HG02840 (cell line): ENCODE measurements at regions not wholly inside any gene's neighbourhood (a gene's known extent, or its start where the extent isn't known, plus 50 kb on each side); places are given as distances from the start of the nearest gene placed in this dataset.
A peak's percentile ranks its signal among the peaks of the same experiment; 100 is the strongest.

Experiments
- ATAC-seq: cut with Tn5 transposase; IDR thresholded peaks from one replicate; pipeline ENCODE4 v1.9.1; 2021; ENCODE audit warnings: mild to moderate bottlenecking, moderate library complexity, moderate number of reproducible peaks; ENCODE audit not compliant: unreplicated experiment, low FRiP score

- ATAC-seq = no peak
Observed at GRCh38 chr6:163815796-163816195, 401.3 kb downstream of the QKI start.

- ATAC-seq = no peak
Observed at GRCh38 chr6:163814494-163815364, 400.2 kb downstream of the QKI start.

DNA sequence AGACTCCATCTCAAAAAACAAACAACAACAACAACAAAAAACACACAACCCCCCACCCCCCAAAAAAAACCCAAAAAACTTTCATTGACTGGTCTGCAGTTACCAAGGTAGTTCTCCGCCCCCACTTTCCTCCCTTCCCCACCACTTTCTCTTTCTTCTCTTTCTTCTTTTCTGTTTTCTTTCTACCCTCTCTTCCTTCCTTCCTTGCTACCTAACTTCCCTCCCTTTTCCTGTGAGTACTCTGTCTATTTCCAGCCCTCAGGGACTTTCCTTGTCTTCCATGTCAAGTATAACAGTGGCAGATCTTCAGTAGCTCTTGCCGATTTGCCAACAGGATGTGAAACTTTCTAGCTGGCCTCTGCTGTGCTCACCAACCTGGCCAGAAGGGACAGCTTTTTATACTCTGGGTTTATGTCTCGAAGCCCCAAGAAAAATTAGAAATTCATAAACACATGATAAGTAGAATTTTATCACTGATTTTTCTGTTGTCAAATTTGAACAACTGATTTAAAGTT, 399.5 kb downstream of the QKI start:
- ATAC-seq = no peak

- no peak for ATAC-seq
Observed at GRCh38 chr6:163811317-163811716, 396.8 kb downstream of the QKI start.

GRCh38 chr6:163809364-163809763, 394.8 kb downstream of the QKI start:
- ATAC-seq = no peak

GRCh38 chr6:163808871-163809270, 394.4 kb downstream of the QKI start:
- ATAC-seq = no peak

- no peak for ATAC-seq
Observed at GRCh38 chr6:163808231-163808630, 393.7 kb downstream of the QKI start.

DNA sequence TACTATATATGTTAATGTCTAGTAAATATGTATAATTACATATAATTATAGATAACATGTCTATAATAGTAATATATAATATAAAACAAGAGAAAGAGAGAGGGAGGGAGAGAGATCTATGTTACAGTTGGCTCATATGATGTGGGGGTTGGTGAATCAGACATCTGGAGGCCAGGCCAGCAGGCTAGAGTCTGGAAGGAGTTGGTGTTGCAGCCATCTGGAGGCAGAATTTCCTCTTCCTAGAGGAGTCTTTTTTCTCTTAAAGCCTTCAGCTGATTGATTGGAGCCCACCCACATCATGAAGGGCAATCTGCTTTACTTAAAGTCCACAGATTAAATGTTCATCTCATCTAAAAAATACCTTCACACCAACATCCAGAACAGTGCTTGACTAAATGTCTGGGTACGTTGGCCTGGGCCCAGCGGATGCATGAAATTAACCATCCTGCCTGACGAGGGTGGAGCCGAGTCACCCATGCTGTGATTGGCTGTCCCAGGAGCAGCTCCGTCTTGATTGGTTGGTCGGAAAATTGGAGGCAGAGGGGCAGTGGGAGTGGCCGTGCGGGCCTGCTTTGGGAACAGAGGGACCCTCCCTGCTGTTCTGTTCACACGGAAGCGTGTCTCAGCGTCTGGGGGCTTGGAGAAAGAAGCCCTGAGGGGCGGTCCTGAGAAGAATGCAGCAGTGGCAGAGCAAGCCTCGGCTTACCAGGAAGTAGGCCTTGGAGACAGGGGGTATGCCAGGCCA, 392.4 kb downstream of the QKI start:
- no peak for ATAC-seq

DNA sequence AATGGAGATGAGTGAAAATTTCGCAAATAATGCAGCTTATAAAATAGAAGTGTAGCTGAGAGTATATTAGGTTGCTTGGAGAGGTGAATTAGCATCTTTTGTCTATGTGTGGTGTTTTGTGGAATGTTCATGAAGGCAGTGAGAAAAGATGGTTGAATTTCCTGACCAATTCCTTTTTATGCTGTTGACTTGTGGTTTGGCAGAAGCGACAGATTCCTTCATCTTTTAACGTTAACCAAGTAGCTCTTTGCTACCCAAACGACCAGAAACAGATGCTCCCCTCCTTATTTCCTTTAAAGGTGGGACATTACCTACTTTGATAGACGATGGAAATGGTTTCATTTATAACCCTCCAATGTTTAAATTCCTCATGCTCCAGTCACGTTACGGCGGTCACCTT, 390.5 kb downstream of the QKI start:
- ATAC-seq = no peak

DNA sequence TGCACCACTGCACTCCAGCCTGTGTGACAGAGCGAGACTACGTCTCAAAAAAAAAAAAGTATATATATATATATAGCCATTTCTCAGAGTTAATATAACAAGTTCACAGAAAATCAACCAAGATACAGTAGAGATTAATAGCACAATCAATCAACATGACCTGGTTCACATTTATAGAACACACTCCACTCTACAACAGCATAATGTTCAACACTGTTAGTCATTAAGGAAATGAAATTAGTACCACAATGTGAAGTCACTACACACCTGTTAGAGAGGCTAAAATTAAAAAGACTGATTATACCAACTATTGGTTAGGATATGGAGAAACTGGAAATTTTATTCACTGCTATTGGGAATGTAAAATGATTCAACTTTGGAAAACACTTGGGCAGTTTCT, 387.7 kb downstream of the QKI start:
- ATAC-seq = no peak

DNA sequence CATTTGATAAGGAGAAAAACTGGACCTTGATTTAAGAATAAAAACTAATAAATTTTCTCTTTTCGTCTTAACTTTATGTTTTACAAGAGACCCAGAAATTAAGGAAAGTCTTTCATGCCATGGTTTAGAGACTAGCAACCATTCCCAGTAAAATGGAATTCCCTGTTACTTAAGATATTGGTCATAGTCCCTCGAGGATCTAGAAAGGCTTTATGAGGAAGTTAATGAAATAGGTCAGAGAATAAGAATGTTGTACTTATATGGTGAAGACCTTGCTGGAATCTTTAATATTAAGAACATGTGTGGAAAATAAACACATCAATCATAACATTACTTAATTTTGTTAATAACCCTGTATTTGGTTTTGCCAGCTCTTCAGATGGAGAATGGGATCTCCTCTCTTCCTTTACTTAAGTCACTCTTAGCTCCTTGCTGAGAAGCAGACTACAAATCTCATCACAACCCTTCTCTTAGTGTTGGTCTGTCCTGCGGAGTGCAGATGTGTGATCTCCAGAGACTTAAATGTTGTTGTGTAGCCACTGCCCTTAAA, 382.9 kb downstream of the QKI start:
- no peak for ATAC-seq

DNA sequence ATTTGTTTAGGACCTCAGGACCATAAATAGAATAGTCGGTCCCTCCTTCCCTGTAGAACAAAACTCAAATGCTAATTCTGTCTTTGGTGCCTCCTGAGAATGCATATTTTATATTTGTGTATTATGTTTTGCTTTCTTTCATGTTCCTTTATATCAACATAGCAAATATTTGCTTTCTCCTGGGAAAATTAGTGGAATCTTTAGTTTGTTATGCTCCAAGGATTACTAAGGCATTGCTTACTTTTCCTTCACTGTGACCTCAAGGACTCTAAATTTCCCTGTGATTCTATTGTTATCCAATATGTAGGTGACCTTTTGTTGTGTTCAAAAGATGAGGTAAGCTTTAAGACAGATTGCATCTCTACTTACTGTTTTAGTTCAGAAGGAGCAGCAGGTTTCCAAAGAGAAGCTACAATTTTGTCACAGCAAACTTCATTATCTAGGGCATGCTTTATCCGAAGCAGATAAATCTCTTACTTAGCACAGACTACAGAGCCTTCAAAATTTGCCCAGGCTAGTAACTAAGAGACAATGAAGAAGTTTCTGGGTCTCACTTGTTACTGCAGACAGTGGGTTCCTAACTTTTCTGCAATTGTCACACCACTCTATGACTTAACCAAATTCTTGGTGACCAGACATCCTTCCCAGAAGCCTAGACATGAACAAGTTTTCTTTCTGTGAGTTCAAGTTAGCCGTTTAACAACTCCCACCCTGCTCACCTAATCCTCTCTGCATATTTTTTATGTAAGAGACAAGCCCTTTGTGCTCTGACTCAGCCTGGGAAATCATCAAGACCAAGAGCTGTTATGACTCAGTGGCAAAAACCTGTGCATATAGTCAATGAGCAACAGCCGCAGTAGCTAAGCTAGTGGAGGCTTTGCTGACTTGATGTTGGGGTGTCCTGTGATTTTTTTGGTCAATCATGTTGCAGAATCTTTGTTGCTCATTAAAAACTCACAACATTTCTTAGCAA, 378.8 kb downstream of the QKI start:
- ATAC-seq = peak; percentile 93

- no peak for ATAC-seq
Observed at GRCh38 chr6:163790266-163790840, 375.8 kb downstream of the QKI start.

GRCh38 chr6:163789199-163789810, 374.8 kb downstream of the QKI start:
- no peak for ATAC-seq

DNA sequence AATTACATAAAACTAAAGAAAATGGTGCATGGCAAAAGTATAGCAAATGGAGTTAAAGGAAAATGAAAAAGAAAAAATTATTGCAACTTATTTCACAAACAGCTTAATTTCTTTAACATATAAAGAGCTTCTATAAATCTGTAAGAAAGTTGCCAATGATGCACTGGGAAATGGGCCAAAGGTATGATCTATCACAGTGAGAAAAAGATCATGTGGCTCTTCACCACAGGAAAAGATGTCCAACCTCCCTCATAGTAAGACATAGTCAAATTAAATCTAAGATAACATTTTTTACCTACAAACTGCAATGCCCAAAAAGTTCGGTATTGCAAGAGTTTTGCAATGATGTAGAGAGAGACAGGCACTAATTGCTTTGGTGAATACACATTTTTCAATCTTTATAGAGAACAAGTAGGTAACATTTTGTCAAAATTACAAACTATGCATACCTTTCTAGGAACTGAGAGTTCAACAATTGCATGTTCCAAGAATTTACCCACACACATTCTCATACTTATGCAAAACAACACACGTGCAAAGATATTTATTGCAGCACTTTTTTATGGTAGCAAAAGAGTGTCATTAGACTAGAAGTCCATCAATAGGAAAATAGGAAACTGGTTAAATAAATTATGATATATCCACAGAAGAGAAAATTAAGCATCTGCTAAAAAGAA, 372.6 kb downstream of the QKI start:
- no peak for ATAC-seq

- no peak for ATAC-seq
Observed at GRCh38 chr6:163782436-163783003, 368.0 kb downstream of the QKI start.

DNA sequence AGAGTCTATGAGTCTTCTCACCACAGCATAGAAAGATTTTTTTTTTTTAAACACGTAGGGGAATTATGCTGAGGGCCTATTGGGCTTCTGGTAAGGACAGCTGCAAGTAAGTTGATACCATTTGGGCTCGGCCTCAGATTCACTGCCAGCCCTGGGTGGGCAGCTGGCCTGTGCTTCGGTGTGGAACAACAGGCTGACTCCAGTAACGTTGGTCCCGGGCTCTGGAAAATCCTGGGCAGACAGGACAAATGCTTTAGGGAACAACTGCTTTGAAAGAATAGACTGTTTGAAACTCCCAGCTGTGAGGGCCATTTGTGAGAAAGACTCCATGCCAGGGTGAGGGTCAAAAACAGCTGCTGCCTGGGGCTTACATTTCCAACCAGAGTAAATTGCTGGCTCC, 366.5 kb downstream of the QKI start:
- no peak for ATAC-seq

DNA sequence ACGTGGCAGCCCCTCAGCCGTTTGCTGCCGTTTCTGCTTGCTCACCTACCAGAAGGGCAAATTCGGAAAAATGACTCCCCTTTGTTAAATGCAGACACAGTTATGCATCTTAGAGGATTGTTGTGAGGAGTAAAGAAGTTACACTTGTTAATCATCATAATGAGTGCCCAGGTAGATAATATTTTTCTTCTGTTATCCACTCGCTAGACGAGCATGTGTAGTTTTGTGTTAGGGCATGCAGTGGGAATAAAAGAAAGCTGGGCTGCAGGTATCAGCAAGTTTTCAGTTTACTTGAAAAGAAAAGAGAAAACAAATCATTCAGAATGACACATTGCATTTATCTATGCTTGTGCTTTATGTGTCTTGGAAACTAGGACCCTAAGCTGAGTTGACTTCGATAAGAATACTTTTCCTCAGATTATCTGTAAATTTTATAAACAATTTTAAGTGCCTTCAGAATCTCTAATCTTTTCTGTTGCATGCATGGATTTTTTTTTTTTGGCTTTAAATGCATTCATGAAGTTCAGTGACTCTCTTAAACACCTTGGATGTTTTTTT, 365.3 kb downstream of the QKI start:
- ATAC-seq = no peak
